ENCODE measurements at regions not wholly inside any gene's neighbourhood (a gene's known extent, or its start where the extent isn't known, plus 50 kb on each side); places are given as distances from the start of the nearest gene placed in this dataset.
A peak's percentile ranks its signal among the peaks of the same experiment; 100 is the strongest.

- DNase-seq (ENCODE audit: low read depth) = no peak
These were observed 55.4 kb upstream of the RNF180 start for GRCh38 chr5:64110222-64110621.

GRCh38 chr5:64108674-64109073 is 57.0 kb upstream of the RNF180 start:
- no peak for DNase-seq (ENCODE audit: low read depth)

- DNase-seq (ENCODE audit: low read depth) = no peak
These were observed 65.4 kb upstream of the RNF180 start for GRCh38 chr5:64100203-64100602.

GRCh38 chr5:64096771-64097170 is 68.9 kb upstream of the RNF180 start:
- DNase-seq (ENCODE audit: low read depth) = no peak

GRCh38 chr5:64077589-64077988 is 88.1 kb upstream of the RNF180 start:
- no peak for DNase-seq (ENCODE audit: low read depth)

- DNase-seq (ENCODE audit: low read depth) = peak; percentile 16
These were observed 91.1 kb upstream of the RNF180 start for GRCh38 chr5:64074533-64074932.

GRCh38 chr5:64069486-64069885 is 96.2 kb upstream of the RNF180 start:
- no peak for DNase-seq (ENCODE audit: low read depth)

- no peak for DNase-seq (ENCODE audit: low read depth)
These were observed 88.1 kb upstream of the HTR1A start for GRCh38 chr5:64050296-64050695.

GRCh38 chr5:64040490-64040889 is 78.2 kb upstream of the HTR1A start:
- no peak for DNase-seq (ENCODE audit: low read depth)

- no peak for DNase-seq (ENCODE audit: low read depth)
These were observed 64.2 kb upstream of the HTR1A start for GRCh38 chr5:64026493-64026892.

- no peak for DNase-seq (ENCODE audit: low read depth)
These were observed 57.5 kb upstream of the HTR1A start for GRCh38 chr5:64019746-64020145.

- no peak for DNase-seq (ENCODE audit: low read depth)
These were observed 56.7 kb upstream of the HTR1A start for GRCh38 chr5:64018966-64019365.

GRCh38 chr5:64015824-64016223 is 53.6 kb upstream of the HTR1A start:
- no peak for DNase-seq (ENCODE audit: low read depth)

Measured in M059J (cell line).